ENCODE measurements at regions not wholly inside any gene's neighbourhood (a gene's known extent, or its start where the extent isn't known, plus 50 kb on each side); places are given as distances from the start of the nearest gene placed in this dataset.

- H3K4me3 ChIP-seq (ENCODE audit: low read depth, low read length) = no peak overlapping the region
- no peak for DNase-seq (ENCODE audit: low read depth)
Measured at GRCh38 chr11:111099028-111099713, 146.4 kb upstream of the POU2AF2 start.

GRCh38 chr11:111098091-111098490 lies 147.4 kb upstream of the POU2AF2 start:
- no peak for DNase-seq (ENCODE audit: low read depth)
- H3K4me3 ChIP-seq (ENCODE audit: low read depth, low read length) = no peak overlapping the region

- DNase-seq (ENCODE audit: low read depth) = no peak
- H3K4me3 ChIP-seq (ENCODE audit: low read depth, low read length) = peak overlapping the region; percentile 34
Measured at GRCh38 chr11:111097191-111097590, 148.3 kb upstream of the POU2AF2 start.

GRCh38 chr11:111095327-111095726 lies 150.2 kb upstream of the POU2AF2 start:
- DNase-seq (ENCODE audit: low read depth) = no peak

GRCh38 chr11:111093061-111093460 lies 152.5 kb upstream of the POU2AF2 start:
- DNase-seq (ENCODE audit: low read depth) = no peak

More at GRCh38 chr11:111095327-111095726, 150.2 kb upstream of the POU2AF2 start:
- no peak overlapping the region for H3K4me3 ChIP-seq (ENCODE audit: low read depth, low read length)

GRCh38 chr11:111091321-111091938 lies 154.1 kb upstream of the POU2AF2 start:
- no peak for DNase-seq (ENCODE audit: low read depth)
- H3K4me3 ChIP-seq (ENCODE audit: low read depth, low read length) = no peak overlapping the region

More at GRCh38 chr11:111093061-111093460, 152.5 kb upstream of the POU2AF2 start:
- H3K4me3 ChIP-seq (ENCODE audit: low read depth, low read length) = no peak overlapping the region

- no peak overlapping the region for H3K4me3 ChIP-seq (ENCODE audit: low read depth, low read length)
- DNase-seq (ENCODE audit: low read depth) = no peak
Measured at GRCh38 chr11:111089759-111090158, 155.8 kb upstream of the POU2AF2 start.

GRCh38 chr11:111088847-111089355 lies 156.6 kb upstream of the POU2AF2 start:
- no peak for DNase-seq (ENCODE audit: low read depth)
- H3K4me3 ChIP-seq (ENCODE audit: low read depth, low read length) = no peak overlapping the region

GRCh38 chr11:111086058-111086457 lies 159.5 kb upstream of the POU2AF2 start:
- H3K4me3 ChIP-seq (ENCODE audit: low read depth, low read length) = no peak overlapping the region
- peak; percentile 28 for DNase-seq (ENCODE audit: low read depth)

- DNase-seq (ENCODE audit: low read depth) = no peak
- no peak overlapping the region for H3K4me3 ChIP-seq (ENCODE audit: low read depth, low read length)
Measured at GRCh38 chr11:111082664-111083063, 162.9 kb upstream of the POU2AF2 start.

- no peak for DNase-seq (ENCODE audit: low read depth)
- no peak overlapping the region for H3K4me3 ChIP-seq (ENCODE audit: low read depth, low read length)
Measured at GRCh38 chr11:111081021-111081511, 164.5 kb upstream of the POU2AF2 start.

- H3K4me3 ChIP-seq (ENCODE audit: low read depth, low read length) = no peak overlapping the region
- DNase-seq (ENCODE audit: low read depth) = no peak
Measured at GRCh38 chr11:111077530-111078322, 167.8 kb upstream of the POU2AF2 start.

- peak; percentile 72 for DNase-seq (ENCODE audit: low read depth)
- H3K4me3 ChIP-seq (ENCODE audit: low read depth, low read length) = no peak overlapping the region
Measured at GRCh38 chr11:111069066-111069465, 176.5 kb upstream of the POU2AF2 start.

- DNase-seq (ENCODE audit: low read depth) = no peak
- H3K4me3 ChIP-seq (ENCODE audit: low read depth, low read length) = no peak overlapping the region
Measured at GRCh38 chr11:111067994-111068393, 177.5 kb upstream of the POU2AF2 start.

- no peak overlapping the region for H3K4me3 ChIP-seq (ENCODE audit: low read depth, low read length)
- no peak for DNase-seq (ENCODE audit: low read depth)
Measured at GRCh38 chr11:111066846-111067245, 178.7 kb upstream of the POU2AF2 start.

- H3K4me3 ChIP-seq (ENCODE audit: low read depth, low read length) = no peak overlapping the region
- peak; percentile 37 for DNase-seq (ENCODE audit: low read depth)
Measured at GRCh38 chr11:111063726-111064517, 181.6 kb upstream of the POU2AF2 start.

- no peak overlapping the region for H3K4me3 ChIP-seq (ENCODE audit: low read depth, low read length)
- no peak for DNase-seq (ENCODE audit: low read depth)
Measured at GRCh38 chr11:111062420-111062819, 183.1 kb upstream of the POU2AF2 start.

GRCh38 chr11:111059726-111060125 lies 185.8 kb upstream of the POU2AF2 start:
- H3K4me3 ChIP-seq (ENCODE audit: low read depth, low read length) = no peak overlapping the region
- DNase-seq (ENCODE audit: low read depth) = no peak

GRCh38 chr11:111049131-111049530 lies 196.4 kb upstream of the POU2AF2 start:
- no peak overlapping the region for H3K4me3 ChIP-seq (ENCODE audit: low read depth, low read length)
- DNase-seq (ENCODE audit: low read depth) = no peak
